DOHH2 (cell line): ENCODE measurements at regions not wholly inside any gene's neighbourhood (a gene's known extent, or its start where the extent isn't known, plus 50 kb on each side); places are given as distances from the start of the nearest gene placed in this dataset.

Source experiments
- CTCF ChIP-seq: fragments of 200-600 bp; sonication (generic); IDR thresholded peaks from one replicate; pipeline ENCODE4 v1.5.1; 2014; ENCODE audit warnings: antibody characterized with exemption, mild to moderate bottlenecking, low read depth, low read length; ENCODE audit not compliant: poor library complexity, severe bottlenecking
- EZH2phosphoT487 ChIP-seq: fragments of 200-600 bp; sonication (generic); IDR thresholded peaks from 2 replicates; pipeline ENCODE4 v1.6.1; 2017; ENCODE audit warnings: borderline replicate concordance, mild to moderate bottlenecking, antibody characterized with exemption, low read length, moderate library complexity, mixed read lengths

- TF ChIP-seq CTCF (no peak), EZH2phosphoT487 (no peak)
Measured at GRCh38 chr5:158195416-158196210, 336.7 kb upstream of the CLINT1 start.
